HEK293 (cell line): ENCODE measurements at regions not wholly inside any gene's neighbourhood (a gene's known extent, or its start where the extent isn't known, plus 50 kb on each side); places are given as distances from the start of the nearest gene placed in this dataset.

Experiments
- CTCF ChIA-PET: fragments of 350-600 bp; formaldehyde crosslinking; extraction: SDS; loops from one replicate; lab custom pipeline; 2021; ENCODE audit warnings: antibody characterized with exemption; lab: Yijun Ruan, JAX
- POLR2A ChIA-PET: fragments of 300-600 bp; formaldehyde crosslinking; extraction: SDS; loops from one replicate; lab custom pipeline; 2020; ENCODE audit warnings: antibody characterized with exemption, inconsistent platforms; lab: Yijun Ruan, JAX
- H3K27ac ChIP-seq: fragments of 200-500 bp; sonication (Bioruptor generic); 2 replicates; pipeline ENCODE4 v1.5.1; 2014; ENCODE audit warnings: low read depth, low read length, control low read depth, inconsistent platforms; ENCODE audit errors: extremely low read depth
- H3K36me3 ChIP-seq, 2 experiments: fragments of 200-500 bp in 1 of 2; sonication (Bioruptor generic) in 1 of 2; 1 replicate in 1 of 2; 2 replicates in 1 of 2; pipeline ENCODE4 v1.5.1; 2014 to 2017; ENCODE audit warnings: inconsistent platforms in 2 of 2, low read length in 2 of 2; ENCODE audit not compliant: control insufficient read depth in 2 of 2, insufficient read depth in 1 of 2
- H3K4me1 ChIP-seq: fragments of 200-500 bp; sonication (Bioruptor generic); 2 replicates; pipeline ENCODE4 v1.5.1; 2014; ENCODE audit warnings: mild to moderate bottlenecking, low read length, inconsistent platforms; ENCODE audit not compliant: control insufficient read depth, insufficient read depth
- H3K4me3 ChIP-seq: 2 replicates; pipeline ENCODE4 v1.5.1; 2011; ENCODE audit warnings: low read depth, mild to moderate bottlenecking, control low read depth, low read length, moderate library complexity
- H3K9me3 ChIP-seq: fragments of 200-500 bp; sonication (Bioruptor generic); 2 replicates; pipeline ENCODE4 v1.5.1; 2014; ENCODE audit warnings: low read depth, low read length, inconsistent platforms; ENCODE audit not compliant: control insufficient read depth, insufficient read depth
- KLF1 ChIP-seq: fragments of 450-650 bp; formaldehyde crosslinking; IDR thresholded peaks from 2 replicates; pipeline ENCODE4 v1.5.1; 2016; ENCODE audit warnings: missing biosample characterization, missing genetic modification characterization
- SALL2 ChIP-seq: fragments of 450-650 bp; formaldehyde crosslinking; IDR thresholded peaks from 2 replicates; pipeline ENCODE4 v1.5.0; 2017; ENCODE audit warnings: missing biosample characterization, mild to moderate bottlenecking, missing genetic modification characterization, borderline replicate concordance
- SP7 ChIP-seq: fragments of 450-650 bp; formaldehyde crosslinking; IDR thresholded peaks from 2 replicates; pipeline ENCODE4 v1.5.1; 2016; ENCODE audit warnings: missing biosample characterization, missing genetic modification characterization
- ZBTB48 ChIP-seq: fragments of 450-650 bp; formaldehyde crosslinking; IDR thresholded peaks from 2 replicates; pipeline ENCODE4 v1.5.1; 2016; ENCODE audit warnings: missing biosample characterization, missing genetic modification characterization
- ZEB2 ChIP-seq: fragments of 450-650 bp; formaldehyde crosslinking; IDR thresholded peaks from 2 replicates; pipeline ENCODE4 v1.5.1; 2016; ENCODE audit warnings: missing biosample characterization, missing genetic modification characterization
- ZFP3 ChIP-seq: fragments of 450-650 bp; formaldehyde crosslinking; IDR thresholded peaks from 2 replicates; pipeline ENCODE4 v1.5.1; 2016; ENCODE audit warnings: low read depth, missing biosample characterization, missing genetic modification characterization
- ZNF132 ChIP-seq: fragments of 450-650 bp; formaldehyde crosslinking; IDR thresholded peaks from 2 replicates; pipeline ENCODE4 v1.5.1; 2017; ENCODE audit warnings: missing biosample characterization, missing genetic modification characterization, borderline replicate concordance
- ZNF133 ChIP-seq: fragments of 450-650 bp; formaldehyde crosslinking; IDR thresholded peaks from 2 replicates; pipeline ENCODE4 v1.5.1; 2016; ENCODE audit warnings: missing biosample characterization, missing genetic modification characterization
- ZNF140 ChIP-seq: fragments of 450-650 bp; formaldehyde crosslinking; IDR thresholded peaks from 2 replicates; pipeline ENCODE4 v1.5.1; 2016; ENCODE audit warnings: missing biosample characterization, missing genetic modification characterization
- ZNF175 ChIP-seq: fragments of 450-650 bp; formaldehyde crosslinking; IDR thresholded peaks from 2 replicates; pipeline ENCODE4 v1.5.1; 2016; ENCODE audit warnings: missing biosample characterization, missing genetic modification characterization
- ZNF214 ChIP-seq: fragments of 450-650 bp; formaldehyde crosslinking; IDR thresholded peaks from 2 replicates; pipeline ENCODE4 v1.5.1; 2017; ENCODE audit warnings: missing biosample characterization, mild to moderate bottlenecking, missing genetic modification characterization, borderline replicate concordance
- ZNF23 ChIP-seq: fragments of 450-650 bp; formaldehyde crosslinking; IDR thresholded peaks from 2 replicates; pipeline ENCODE4 v1.5.1; 2016; ENCODE audit warnings: missing biosample characterization, missing genetic modification characterization, borderline replicate concordance
- ZNF302 ChIP-seq: fragments of 450-650 bp; formaldehyde crosslinking; IDR thresholded peaks from 2 replicates; pipeline ENCODE4 v1.5.1; 2016; ENCODE audit warnings: missing biosample characterization, missing genetic modification characterization, low read depth
- ZNF391 ChIP-seq: fragments of 450-650 bp; formaldehyde crosslinking; IDR thresholded peaks from 2 replicates; pipeline ENCODE4 v1.5.1; 2016; ENCODE audit warnings: low read depth, missing biosample characterization, missing genetic modification characterization, borderline replicate concordance
- ZNF423 ChIP-seq: fragments of 450-650 bp; formaldehyde crosslinking; IDR thresholded peaks from 2 replicates; pipeline ENCODE4 v1.5.1; 2016; ENCODE audit warnings: missing biosample characterization, missing genetic modification characterization
- ZNF426 ChIP-seq: fragments of 450-650 bp; formaldehyde crosslinking; IDR thresholded peaks from 2 replicates; pipeline ENCODE4 v1.5.1; 2017; ENCODE audit warnings: missing biosample characterization, missing genetic modification characterization, mild to moderate bottlenecking, inconsistent platforms, moderate library complexity
- ZNF548 ChIP-seq: fragments of 450-650 bp; formaldehyde crosslinking; IDR thresholded peaks from 2 replicates; pipeline ENCODE4 v1.5.1; 2016; ENCODE audit warnings: missing biosample characterization, missing genetic modification characterization
- ZNF558 ChIP-seq: fragments of 450-650 bp; formaldehyde crosslinking; IDR thresholded peaks from 2 replicates; pipeline ENCODE4 v1.5.1; 2016; ENCODE audit warnings: missing biosample characterization, missing genetic modification characterization
- ZNF560 ChIP-seq: fragments of 450-650 bp; formaldehyde crosslinking; IDR thresholded peaks from 2 replicates; pipeline ENCODE4 v1.5.1; 2017; ENCODE audit warnings: missing biosample characterization, missing genetic modification characterization, borderline replicate concordance
- ZNF585B ChIP-seq: fragments of 450-650 bp; formaldehyde crosslinking; IDR thresholded peaks from 2 replicates; pipeline ENCODE4 v1.5.1; 2016; ENCODE audit warnings: missing biosample characterization, missing genetic modification characterization
- ZNF600 ChIP-seq: fragments of 450-650 bp; formaldehyde crosslinking; IDR thresholded peaks from 2 replicates; pipeline ENCODE4 v1.5.1; 2016; ENCODE audit warnings: missing biosample characterization, missing genetic modification characterization
- ZNF658 ChIP-seq: fragments of 450-650 bp; formaldehyde crosslinking; IDR thresholded peaks from 2 replicates; pipeline ENCODE4; 2016; ENCODE audit warnings: missing biosample characterization, missing genetic modification characterization
- ZNF664 ChIP-seq: fragments of 450-650 bp; formaldehyde crosslinking; IDR thresholded peaks from 2 replicates; pipeline ENCODE4 v1.5.1; 2016; ENCODE audit warnings: missing biosample characterization, missing genetic modification characterization
- ZNF692 ChIP-seq: fragments of 450-650 bp; formaldehyde crosslinking; IDR thresholded peaks from 2 replicates; pipeline ENCODE4 v1.5.1; 2016; ENCODE audit warnings: missing biosample characterization, missing genetic modification characterization
- ZSCAN23 ChIP-seq: fragments of 450-650 bp; formaldehyde crosslinking; IDR thresholded peaks from 2 replicates; pipeline ENCODE4 v1.5.1; 2016; ENCODE audit warnings: missing biosample characterization, missing genetic modification characterization
- TF ChIP-seq, protein P1 (sequence below): fragments of 450-650 bp; formaldehyde crosslinking; IDR thresholded peaks from 2 replicates; pipeline ENCODE4 v1.5.1; 2016; ENCODE audit warnings: missing biosample characterization, missing genetic modification characterization, low read depth
- TF ChIP-seq, protein P2 (sequence below): fragments of 450-650 bp; formaldehyde crosslinking; conservative IDR thresholded peaks from 2 replicates; pipeline ENCODE4 v1.5.1; 2016; ENCODE audit warnings: low read depth, missing biosample characterization, missing genetic modification characterization
- TF ChIP-seq, protein P3 (sequence below): sonication (generic); formaldehyde crosslinking; IDR thresholded peaks from 2 replicates; pipeline ENCODE4 v1.8.1; 2022; ENCODE audit warnings: mild to moderate bottlenecking, moderate library complexity, missing genetic modification reagents

GRCh38 chr20:59387891-59388290, 87.5 kb downstream of the EDN3 start:
- H3K27ac ChIP-seq: no peak overlapping the region

GRCh38 chr20:59388402-59388801, 88.0 kb downstream of the EDN3 start:
- Histone ChIP-seq H3K27ac (no peak overlapping the region), H3K9me3 (no peaks in the 10 kb centered on the region), H3K36me3 (no peaks in the 10 kb centered on the region), H3K4me3 (no peak overlapping the region), H3K4me1 (no peaks in the 10 kb centered on the region)
- ChIA-PET CTCF (interaction anchor here (0.7 kb wide), 1 partner anchor 38 kb away, joined by 3 read pairs; no protein-coding TSS in a partner anchor), POLR2A (no interaction called here)
- TF ChIP-seq ZNF585B (tag by site-specific recombination) (no peak), ZNF140 (no peak), ZNF23 (no peak), ZNF664 (tag by site-specific recombination) (no peak), ZNF548 (tag by site-specific recombination) (no peak), ZNF560 (tag by site-specific recombination) (no peak), ZFP3 (tag by site-specific recombination) (no peak), ZNF132 (tag by site-specific recombination) (no peak), ZBTB48 (tag by site-specific recombination) (no peak), ZNF302 (tag by site-specific recombination) (no peak)

More at GRCh38 chr20:59387891-59388290, 87.5 kb downstream of the EDN3 start:
- ChIA-PET CTCF (interaction anchor here (0.7 kb wide), 1 partner anchor 38 kb away, joined by 3 read pairs; no protein-coding TSS in a partner anchor), POLR2A (no interaction called here)
- Histone ChIP-seq H3K4me3 (no peak overlapping the region), H3K36me3 (no peaks in the 10 kb centered on the region), H3K4me1 (no peaks in the 10 kb centered on the region), H3K9me3 (no peaks in the 10 kb centered on the region)
- TF ChIP-seq ZNF600 (tag by site-specific recombination): no peak
- no peak for TF ChIP-seq ZNF391 (tag by site-specific recombination)
- no peak for TF ChIP-seq ZNF658 (tag by site-specific recombination)
- no peak for TF ChIP-seq SALL2 (tag by site-specific recombination)
- TF ChIP-seq, protein P1, sequence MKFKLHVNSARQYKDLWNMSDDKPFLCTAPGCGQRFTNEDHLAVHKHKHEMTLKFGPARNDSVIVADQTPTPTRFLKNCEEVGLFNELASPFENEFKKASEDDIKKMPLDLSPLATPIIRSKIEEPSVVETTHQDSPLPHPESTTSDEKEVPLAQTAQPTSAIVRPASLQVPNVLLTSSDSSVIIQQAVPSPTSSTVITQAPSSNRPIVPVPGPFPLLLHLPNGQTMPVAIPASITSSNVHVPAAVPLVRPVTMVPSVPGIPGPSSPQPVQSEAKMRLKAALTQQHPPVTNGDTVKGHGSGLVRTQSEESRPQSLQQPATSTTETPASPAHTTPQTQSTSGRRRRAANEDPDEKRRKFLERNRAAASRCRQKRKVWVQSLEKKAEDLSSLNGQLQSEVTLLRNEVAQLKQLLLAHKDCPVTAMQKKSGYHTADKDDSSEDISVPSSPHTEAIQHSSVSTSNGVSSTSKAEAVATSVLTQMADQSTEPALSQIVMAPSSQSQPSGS (tag by site-specific recombination): no peak
- TF ChIP-seq ZNF302 (tag by site-specific recombination): no peak
- TF ChIP-seq ZNF692 (tag by site-specific recombination): no peak
- no peak for TF ChIP-seq ZSCAN23 (tag by site-specific recombination)
- TF ChIP-seq ZNF423 (tag by site-specific recombination): no peak
- no peak for TF ChIP-seq ZNF133 (tag by site-specific recombination)
- TF ChIP-seq ZNF426 (tag by site-specific recombination): no peak
- TF ChIP-seq KLF1 (tag by site-specific recombination): no peak
- no peak for TF ChIP-seq SP7 (tag by site-specific recombination)
- TF ChIP-seq, protein P2, sequence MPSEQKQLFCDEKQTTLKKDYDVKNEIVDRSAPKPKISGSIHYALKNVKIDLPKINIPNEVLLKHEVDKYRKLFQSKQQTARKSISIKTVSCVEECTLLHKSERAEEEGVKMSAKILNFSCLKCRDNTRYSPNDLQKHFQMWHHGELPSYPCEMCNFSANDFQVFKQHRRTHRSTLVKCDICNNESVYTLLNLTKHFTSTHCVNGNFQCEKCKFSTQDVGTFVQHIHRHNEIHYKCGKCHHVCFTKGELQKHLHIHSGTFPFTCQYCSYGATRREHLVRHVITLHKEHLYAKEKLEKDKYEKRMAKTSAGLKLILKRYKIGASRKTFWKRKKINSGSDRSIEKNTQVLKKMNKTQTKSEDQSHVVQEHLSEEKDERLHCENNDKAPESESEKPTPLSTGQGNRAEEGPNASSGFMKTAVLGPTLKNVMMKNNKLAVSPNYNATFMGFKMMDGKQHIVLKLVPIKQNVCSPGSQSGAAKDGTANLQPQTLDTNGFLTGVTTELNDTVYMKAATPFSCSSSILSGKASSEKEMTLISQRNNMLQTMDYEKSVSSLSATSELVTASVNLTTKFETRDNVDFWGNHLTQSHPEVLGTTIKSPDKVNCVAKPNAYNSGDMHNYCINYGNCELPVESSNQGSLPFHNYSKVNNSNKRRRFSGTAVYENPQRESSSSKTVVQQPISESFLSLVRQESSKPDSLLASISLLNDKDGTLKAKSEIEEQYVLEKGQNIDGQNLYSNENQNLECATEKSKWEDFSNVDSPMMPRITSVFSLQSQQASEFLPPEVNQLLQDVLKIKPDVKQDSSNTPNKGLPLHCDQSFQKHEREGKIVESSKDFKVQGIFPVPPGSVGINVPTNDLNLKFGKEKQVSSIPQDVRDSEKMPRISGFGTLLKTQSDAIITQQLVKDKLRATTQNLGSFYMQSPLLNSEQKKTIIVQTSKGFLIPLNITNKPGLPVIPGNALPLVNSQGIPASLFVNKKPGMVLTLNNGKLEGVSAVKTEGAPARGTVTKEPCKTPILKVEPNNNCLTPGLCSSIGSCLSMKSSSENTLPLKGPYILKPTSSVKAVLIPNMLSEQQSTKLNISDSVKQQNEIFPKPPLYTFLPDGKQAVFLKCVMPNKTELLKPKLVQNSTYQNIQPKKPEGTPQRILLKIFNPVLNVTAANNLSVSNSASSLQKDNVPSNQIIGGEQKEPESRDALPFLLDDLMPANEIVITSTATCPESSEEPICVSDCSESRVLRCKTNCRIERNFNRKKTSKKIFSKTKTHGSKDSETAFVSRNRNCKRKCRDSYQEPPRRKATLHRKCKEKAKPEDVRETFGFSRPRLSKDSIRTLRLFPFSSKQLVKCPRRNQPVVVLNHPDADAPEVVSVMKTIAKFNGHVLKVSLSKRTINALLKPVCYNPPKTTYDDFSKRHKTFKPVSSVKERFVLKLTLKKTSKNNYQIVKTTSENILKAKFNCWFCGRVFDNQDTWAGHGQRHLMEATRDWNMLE: no peak
- TF ChIP-seq ZNF175 (tag by site-specific recombination): no peak
- TF ChIP-seq ZNF214 (tag by site-specific recombination): no peak
- TF ChIP-seq ZNF558 (tag by site-specific recombination): no peak
- TF ChIP-seq, protein P3, sequence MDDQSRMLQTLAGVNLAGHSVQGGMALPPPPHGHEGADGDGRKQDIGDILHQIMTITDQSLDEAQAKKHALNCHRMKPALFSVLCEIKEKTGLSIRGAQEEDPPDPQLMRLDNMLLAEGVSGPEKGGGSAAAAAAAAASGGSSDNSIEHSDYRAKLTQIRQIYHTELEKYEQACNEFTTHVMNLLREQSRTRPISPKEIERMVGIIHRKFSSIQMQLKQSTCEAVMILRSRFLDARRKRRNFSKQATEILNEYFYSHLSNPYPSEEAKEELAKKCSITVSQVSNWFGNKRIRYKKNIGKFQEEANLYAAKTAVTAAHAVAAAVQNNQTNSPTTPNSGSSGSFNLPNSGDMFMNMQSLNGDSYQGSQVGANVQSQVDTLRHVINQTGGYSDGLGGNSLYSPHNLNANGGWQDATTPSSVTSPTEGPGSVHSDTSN (CRISPR knock-in tag): no peak
- TF ChIP-seq ZEB2 (tag by site-specific recombination): no peak
